Loucy (cell line): ENCODE measurements at regions not wholly inside any gene's neighbourhood (a gene's known extent, or its start where the extent isn't known, plus 50 kb on each side); places are given as distances from the start of the nearest gene placed in this dataset.
"Not testable (repeated sequence)": the region's sequence is repeated elsewhere in the genome, so short reads cannot be mapped to it uniquely, and the experiment has no call there.

ENCODE experiments used
- H2AFZ ChIP-seq: fragments of 200-600 bp; sonication (generic); 2 replicates; pipeline ENCODE4 v1.6.0; 2016; ENCODE audit warnings: antibody characterized with exemption, mild to moderate bottlenecking, low read length, moderate library complexity
- H3F3A ChIP-seq: fragments of 200-600 bp; 2 replicates; pipeline ENCODE4 v1.6.0; 2016; ENCODE audit warnings: antibody characterized with exemption, low read depth, mild to moderate bottlenecking
- H3K27me3 ChIP-seq: fragments of 200-600 bp; sonication (generic); 2 replicates; pipeline ENCODE4 v1.6.1; 2014; ENCODE audit warnings: low read length, mild to moderate bottlenecking; ENCODE audit not compliant: insufficient read depth, poor library complexity, severe bottlenecking
- H3K36me3 ChIP-seq: fragments of 200-600 bp; sonication (generic); 2 replicates; pipeline ENCODE4 v1.6.1; 2016; ENCODE audit warnings: low read length; ENCODE audit not compliant: insufficient read depth
- H3K4me1 ChIP-seq: fragments of 200-600 bp; sonication (generic); 2 replicates; pipeline ENCODE4 v1.5.1; 2014; ENCODE audit warnings: low read length, mild to moderate bottlenecking; ENCODE audit not compliant: insufficient read depth, poor library complexity, severe bottlenecking
- H3K4me2 ChIP-seq: fragments of 200-600 bp; sonication (generic); 2 replicates; pipeline ENCODE4 v1.6.0; 2014; ENCODE audit warnings: antibody characterized with exemption, low read length, low read depth, mild to moderate bottlenecking; ENCODE audit not compliant: poor library complexity, severe bottlenecking
- H3K4me3 ChIP-seq: fragments of 200-600 bp; sonication (generic); 2 replicates; pipeline ENCODE4 v1.5.1; 2014; ENCODE audit warnings: low read length, mild to moderate bottlenecking, mixed read lengths; ENCODE audit not compliant: poor library complexity, severe bottlenecking
- H3K79me2 ChIP-seq: fragments of 200-600 bp; sonication (generic); 2 replicates; pipeline ENCODE4 v1.6.1; 2014; ENCODE audit warnings: low read length; ENCODE audit not compliant: insufficient read depth
- H3K9ac ChIP-seq: fragments of 200-600 bp; sonication (generic); 2 replicates; pipeline ENCODE4 v1.6.0; 2014; ENCODE audit warnings: mild to moderate bottlenecking, low read depth, low read length, moderate library complexity; ENCODE audit not compliant: poor library complexity, severe bottlenecking
- H3K9me2 ChIP-seq: fragments of 200-600 bp; sonication (generic); replicated peaks from 2 replicates; pipeline ENCODE4 v1.6.1; 2016; ENCODE audit warnings: low read depth, low read length, mixed read lengths
- H3K9me3 ChIP-seq: fragments of 200-600 bp; sonication (generic); 2 replicates; pipeline ENCODE4 v1.6.1; 2014; ENCODE audit warnings: mild to moderate bottlenecking, antibody characterized with exemption, low read length, low read depth; ENCODE audit not compliant: insufficient read depth
- H4K20me1 ChIP-seq: fragments of 200-600 bp; sonication (generic); 2 replicates; pipeline ENCODE4 v1.6.0; 2014; ENCODE audit warnings: antibody characterized with exemption, low read length, mild to moderate bottlenecking; ENCODE audit not compliant: insufficient read depth, poor library complexity, severe bottlenecking
- EZH2phosphoT487 ChIP-seq: fragments of 200-600 bp; IDR thresholded peaks from 2 replicates; pipeline ENCODE4 v1.6.1; 2018; ENCODE audit warnings: antibody characterized with exemption, mild to moderate bottlenecking, moderate library complexity, borderline replicate concordance
- TF ChIP-seq, protein P1 (sequence below): fragments of 200-600 bp; sonication (generic); conservative IDR thresholded peaks from 2 replicates; pipeline ENCODE4 v1.5.1; 2014; ENCODE audit warnings: mild to moderate bottlenecking, antibody characterized with exemption, low read length

DNA sequence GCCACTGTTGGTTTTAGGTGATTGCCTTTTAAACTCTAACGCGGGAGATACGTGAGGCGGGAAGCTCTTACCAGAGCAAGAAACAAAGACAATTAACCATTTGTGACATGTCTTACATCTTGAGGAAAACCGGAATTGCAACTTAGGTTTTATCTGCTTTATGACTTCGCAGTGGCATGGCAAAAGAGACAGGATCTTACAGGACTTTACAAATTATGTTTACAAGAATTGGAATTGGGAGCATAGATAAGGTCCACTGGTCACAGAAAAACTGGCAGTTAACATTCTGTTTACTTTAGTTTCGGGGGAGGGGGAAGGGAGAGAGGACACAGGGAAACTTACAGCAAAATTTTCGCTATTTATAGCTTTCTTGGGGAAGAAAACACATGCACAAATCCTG, 1119.6 kb downstream of the ZPLD1 start:
- TF ChIP-seq, protein P1, sequence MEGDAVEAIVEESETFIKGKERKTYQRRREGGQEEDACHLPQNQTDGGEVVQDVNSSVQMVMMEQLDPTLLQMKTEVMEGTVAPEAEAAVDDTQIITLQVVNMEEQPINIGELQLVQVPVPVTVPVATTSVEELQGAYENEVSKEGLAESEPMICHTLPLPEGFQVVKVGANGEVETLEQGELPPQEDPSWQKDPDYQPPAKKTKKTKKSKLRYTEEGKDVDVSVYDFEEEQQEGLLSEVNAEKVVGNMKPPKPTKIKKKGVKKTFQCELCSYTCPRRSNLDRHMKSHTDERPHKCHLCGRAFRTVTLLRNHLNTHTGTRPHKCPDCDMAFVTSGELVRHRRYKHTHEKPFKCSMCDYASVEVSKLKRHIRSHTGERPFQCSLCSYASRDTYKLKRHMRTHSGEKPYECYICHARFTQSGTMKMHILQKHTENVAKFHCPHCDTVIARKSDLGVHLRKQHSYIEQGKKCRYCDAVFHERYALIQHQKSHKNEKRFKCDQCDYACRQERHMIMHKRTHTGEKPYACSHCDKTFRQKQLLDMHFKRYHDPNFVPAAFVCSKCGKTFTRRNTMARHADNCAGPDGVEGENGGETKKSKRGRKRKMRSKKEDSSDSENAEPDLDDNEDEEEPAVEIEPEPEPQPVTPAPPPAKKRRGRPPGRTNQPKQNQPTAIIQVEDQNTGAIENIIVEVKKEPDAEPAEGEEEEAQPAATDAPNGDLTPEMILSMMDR, result no peak
- TF ChIP-seq EZH2phosphoT487, result no peak
- Histone ChIP-seq H3K9me3 (no peaks in the 10 kb centered on the region), H2AFZ (no peak overlapping the region), H3K9me2 (no peaks in the 10 kb centered on the region), H3K4me3 (no peak overlapping the region), H3K4me1 (no peaks in the 10 kb centered on the region), H4K20me1 (no peaks in the 10 kb centered on the region), H3K36me3 (no peaks in the 10 kb centered on the region), H3K9ac (no peak overlapping the region), H3K27me3 (no peaks in the 10 kb centered on the region), H3K4me2 (no peak overlapping the region), H3K79me2 (no peaks in the 10 kb centered on the region), H3F3A (no peaks in the 10 kb centered on the region)

DNA sequence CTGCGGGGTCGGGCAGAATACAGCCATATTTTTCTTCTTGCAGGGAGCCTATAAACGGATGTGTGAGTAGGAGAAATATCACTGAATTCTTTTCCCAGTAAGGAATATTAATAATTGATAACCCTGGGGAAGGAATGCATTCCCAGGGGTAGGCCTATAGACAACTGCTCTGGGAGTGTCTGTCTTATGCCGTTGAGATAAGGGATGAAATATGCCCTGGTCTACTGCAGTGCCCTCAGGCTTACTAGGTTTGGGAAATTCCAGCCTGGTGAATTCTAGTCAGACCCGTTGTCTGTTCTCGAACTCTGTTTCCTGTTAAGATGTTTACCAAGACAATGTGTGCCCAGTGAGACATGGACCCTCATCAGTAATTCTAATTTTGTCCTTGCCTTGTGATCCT, 1129.3 kb downstream of the ZPLD1 start:
- H3K4me1 ChIP-seq, H2AFZ ChIP-seq, H3K9me2 ChIP-seq, H3K79me2 ChIP-seq, H4K20me1 ChIP-seq, H3K9me3 ChIP-seq, H3K9ac ChIP-seq, H3K27me3 ChIP-seq, H3K4me2 ChIP-seq, H3F3A ChIP-seq, H3K4me3 ChIP-seq, H3K36me3 ChIP-seq: not testable (repeated sequence)

DNA sequence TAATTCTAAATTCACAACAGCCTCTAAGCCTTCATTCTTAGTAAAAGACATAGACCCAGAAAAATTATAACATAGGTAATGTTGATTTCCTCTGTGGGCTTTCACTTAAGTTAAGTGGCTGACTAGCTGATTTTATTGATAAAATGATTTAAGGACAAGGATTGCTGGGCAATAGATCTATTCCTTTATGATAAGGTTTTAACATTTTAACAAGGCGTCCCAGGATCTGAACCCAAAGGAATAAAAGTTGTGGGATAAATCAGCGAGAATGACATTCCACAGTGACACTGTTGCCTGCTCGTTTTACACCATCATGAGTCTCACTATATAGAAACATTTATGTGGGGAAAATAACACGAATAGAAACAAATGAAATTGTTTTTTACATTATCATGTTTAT, 1151.0 kb downstream of the ZPLD1 start:
- Histone ChIP-seq H4K20me1 (no peaks in the 10 kb centered on the region), H3K4me1 (no peaks in the 10 kb centered on the region), H3K9me2 (no peaks in the 10 kb centered on the region), H3K79me2 (no peaks in the 10 kb centered on the region), H2AFZ (no peak overlapping the region), H3K4me3 (no peak overlapping the region), H3F3A (no peaks in the 10 kb centered on the region), H3K36me3 (no peaks in the 10 kb centered on the region), H3K9me3 (no peaks in the 10 kb centered on the region), H3K4me2 (no peak overlapping the region), H3K27me3 (no peaks in the 10 kb centered on the region), H3K9ac (no peak overlapping the region)
- no peak for TF ChIP-seq EZH2phosphoT487
- TF ChIP-seq, protein P1, result no peak

DNA sequence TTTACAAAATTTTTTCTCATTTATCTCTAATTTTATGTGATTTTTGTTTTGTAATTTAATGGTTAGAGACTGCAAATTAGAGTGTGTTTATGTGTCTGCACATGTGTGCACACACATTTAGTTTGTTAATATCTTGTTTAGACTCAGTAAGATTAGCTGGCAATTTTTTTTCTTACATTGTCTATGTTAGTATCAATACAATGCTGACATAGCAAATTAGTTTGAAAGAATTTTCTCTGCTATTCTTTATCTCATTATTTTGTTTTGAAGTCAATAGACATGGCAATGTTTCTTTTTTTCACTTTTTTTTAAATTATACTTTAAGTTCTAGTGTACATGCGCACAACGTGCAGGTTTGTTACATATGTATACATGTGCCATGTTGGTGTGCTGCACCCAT, 1155.0 kb downstream of the ZPLD1 start:
- Histone ChIP-seq H3K36me3 (no peaks in the 10 kb centered on the region), H3K79me2 (no peaks in the 10 kb centered on the region), H3K9me2 (no peaks in the 10 kb centered on the region), H3K9me3 (no peaks in the 10 kb centered on the region), H4K20me1 (no peaks in the 10 kb centered on the region), H3K4me1 (no peaks in the 10 kb centered on the region), H3K4me3 (no peak overlapping the region), H3K9ac (no peak overlapping the region), H3F3A (no peaks in the 10 kb centered on the region), H3K4me2 (no peak overlapping the region), H2AFZ (no peak overlapping the region), H3K27me3 (no peaks in the 10 kb centered on the region)
- TF ChIP-seq EZH2phosphoT487, result no peak
- TF ChIP-seq, protein P1, result no peak
